ENCODE measurements at regions not wholly inside any gene's neighbourhood (a gene's known extent, or its start where the extent isn't known, plus 50 kb on each side); places are given as distances from the start of the nearest gene placed in this dataset.
"Not testable (repeated sequence)": the region's sequence is repeated elsewhere in the genome, so short reads cannot be mapped to it uniquely, and the experiment has no call there.

- no peaks in the 10 kb centered on the region for H3K27me3 ChIP-seq
- H3K4me1 ChIP-seq = no peaks in the 10 kb centered on the region
- H3K4me3 ChIP-seq = no peak overlapping the region
- no peaks in the 10 kb centered on the region for H3K9me3 ChIP-seq
- no peak overlapping the region for H3K27ac ChIP-seq
- H3K36me3 ChIP-seq = no peaks in the 10 kb centered on the region
- TF ChIP-seq CTCF (IDR thresholded peaks at IDR 0.05) = no peak
- intact Hi-C loops (cut with DNase I; ENCODE audit: low total_unique reads) = no loop called here
- no peak for DNase-seq
These were observed 364.4 kb upstream of the INTU start for GRCh38 chr4:127268367-127268766.

DNA sequence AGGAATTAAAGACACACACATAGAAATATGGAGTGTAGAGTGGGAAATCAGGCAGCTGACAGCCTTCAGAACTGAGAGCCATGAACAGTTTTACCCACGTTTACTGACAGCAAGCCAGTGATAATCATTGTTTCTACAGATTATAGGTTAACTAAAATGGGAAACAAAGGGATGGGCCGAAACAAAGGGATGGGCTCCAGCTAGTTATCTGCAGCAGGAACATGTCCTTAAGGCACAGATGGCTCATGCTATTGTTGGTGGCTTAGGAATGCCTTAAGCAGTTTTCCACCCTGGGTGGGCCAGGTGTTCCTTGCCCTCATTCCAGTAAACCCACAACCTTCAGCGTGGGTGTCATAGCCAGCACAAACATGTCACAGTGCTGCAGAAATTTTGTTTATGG, 355.7 kb upstream of the INTU start:
- DNase-seq; intact Hi-C loops (cut with DNase I; ENCODE audit: low total_unique reads); H3K36me3 ChIP-seq; H3K4me1 ChIP-seq; H3K27me3 ChIP-seq; H3K4me3 ChIP-seq; H3K27ac ChIP-seq: not testable (repeated sequence)
- H3K9me3 ChIP-seq = peaks cover 0 to 15% (median 0%) of the 10 kb centered on the region in 3 donors

DNA sequence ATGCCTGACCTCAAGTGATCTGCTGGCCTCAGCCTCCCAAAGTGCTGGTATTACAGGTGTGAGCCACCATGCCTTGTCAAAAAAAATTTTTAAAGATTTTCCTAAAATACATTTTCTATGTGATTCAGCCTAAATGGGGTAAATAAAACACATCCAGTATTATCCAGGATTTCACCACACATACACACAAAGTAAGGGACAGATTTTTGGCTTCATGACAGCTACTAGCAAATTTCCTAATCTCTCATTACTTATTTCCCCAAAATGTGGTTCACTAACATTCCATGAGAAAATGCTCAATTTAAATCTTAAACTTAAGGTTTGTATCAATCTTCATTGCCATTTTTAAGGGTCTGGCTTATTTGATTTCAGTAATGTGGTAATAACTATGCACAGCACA, 348.5 kb upstream of the INTU start:
- no peak for TF ChIP-seq CTCF (IDR thresholded peaks at IDR 0.05)
- intact Hi-C loops (cut with DNase I; ENCODE audit: low total_unique reads) = no loop called here
- Histone ChIP-seq H3K4me1 (no peaks in the 10 kb centered on the region), H3K36me3 (no peaks in the 10 kb centered on the region), H3K27ac (no peak overlapping the region), H3K9me3 (no peaks in the 10 kb centered on the region), H3K4me3 (no peak overlapping the region), H3K27me3 (no peaks in the 10 kb centered on the region)
- no peak for DNase-seq

- Histone ChIP-seq H3K4me1 (no peaks in the 10 kb centered on the region), H3K27ac (no peak overlapping the region), H3K27me3 (no peaks in the 10 kb centered on the region), H3K9me3 (peaks cover 0 to 10% (median 7%) of the 10 kb centered on the region in 3 donors), H3K4me3 (no peak overlapping the region), H3K36me3 (no peaks in the 10 kb centered on the region)
- intact Hi-C loops (cut with DNase I; ENCODE audit: low total_unique reads) = no loop called here
- TF ChIP-seq CTCF (IDR thresholded peaks at IDR 0.05) = no peak
- no peak for DNase-seq
These were observed 341.4 kb upstream of the INTU start for GRCh38 chr4:127291316-127291715.

DNA sequence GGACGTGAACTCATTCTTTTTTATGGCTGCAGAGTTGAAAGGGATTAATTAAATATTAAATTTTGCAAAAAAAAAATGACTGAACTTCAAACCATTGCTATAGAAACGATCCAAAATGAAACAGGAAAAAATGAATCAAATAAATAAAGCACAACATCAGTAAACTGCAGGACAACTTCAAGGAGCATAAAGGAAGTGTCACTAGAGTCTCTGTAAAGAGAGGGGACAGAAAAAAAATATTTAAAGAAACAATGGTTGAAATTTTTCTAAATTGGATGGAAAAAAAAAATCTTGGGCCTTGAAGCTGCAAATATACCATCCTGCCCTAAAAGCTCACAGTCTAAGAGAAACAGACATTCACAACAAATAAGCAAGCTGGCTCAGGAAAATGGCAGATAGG, 339.3 kb upstream of the INTU start:
- no peak overlapping the region for H3K27ac ChIP-seq
- H3K4me3 ChIP-seq = no peak overlapping the region
- no peaks in the 10 kb centered on the region for H3K4me1 ChIP-seq
- intact Hi-C loops (cut with DNase I; ENCODE audit: low total_unique reads) = no loop called here
- no peaks in the 10 kb centered on the region for H3K36me3 ChIP-seq
- no peaks in the 10 kb centered on the region for H3K27me3 ChIP-seq
- H3K9me3 ChIP-seq = peaks cover 0 to 10% (median 7%) of the 10 kb centered on the region in 3 donors
- no peak for TF ChIP-seq CTCF (IDR thresholded peaks at IDR 0.05)
- no peak for DNase-seq

- TF ChIP-seq CTCF (IDR thresholded peaks at IDR 0.05) = no peak
- Histone ChIP-seq H3K4me3 (no peak overlapping the region), H3K27me3 (no peaks in the 10 kb centered on the region), H3K27ac (no peak overlapping the region), H3K4me1 (peaks cover 0 to 5% (median 0%) of the 10 kb centered on the region in 4 donors), H3K9me3 (peaks cover 0 to 4% (median 0%) of the 10 kb centered on the region in 3 donors), H3K36me3 (no peaks in the 10 kb centered on the region)
- peak in 1 of 2 donors; percentile 22 for DNase-seq
- intact Hi-C loops (cut with DNase I; ENCODE audit: low total_unique reads) = no loop called here
These were observed 328.4 kb upstream of the INTU start for GRCh38 chr4:127304356-127304755.
